Endodermal cell (in vitro differentiated cells): ENCODE measurements at regions not wholly inside any gene's neighbourhood (a gene's known extent, or its start where the extent isn't known, plus 50 kb on each side); places are given as distances from the start of the nearest gene placed in this dataset.

Experiments
- DNase-seq: peaks from one replicate; pipeline ENCODE4 v3.0.0-alpha.2; 2017
- H3K27ac ChIP-seq: 2 replicates; pipeline ENCODE4 v1.5.1; 2013; ENCODE audit warnings: mild to moderate bottlenecking, low read depth, low read length, moderate library complexity
- H3K27me3 ChIP-seq: 2 replicates; pipeline ENCODE4 v1.6.1; 2013; ENCODE audit warnings: mild to moderate bottlenecking, low read length, moderate library complexity; ENCODE audit not compliant: insufficient read depth, control insufficient read depth, poor library complexity, severe bottlenecking
- H3K36me3 ChIP-seq: 2 replicates; pipeline ENCODE4 v1.7.0; 2013; ENCODE audit warnings: mild to moderate bottlenecking, low read length, moderate library complexity; ENCODE audit not compliant: control insufficient read depth, insufficient read depth
- H3K4me1 ChIP-seq: one replicate; pipeline ENCODE4 v1.7.0; 2013; ENCODE audit warnings: low read length; ENCODE audit not compliant: control insufficient read depth, insufficient read depth
- H3K4me3 ChIP-seq: 2 replicates; pipeline ENCODE4 v1.5.1; 2013; ENCODE audit warnings: mild to moderate bottlenecking, low read length, moderate library complexity
- H3K9ac ChIP-seq: 2 replicates; pipeline ENCODE4 v1.6.1; 2013; ENCODE audit warnings: mild to moderate bottlenecking, low read length, moderate library complexity; ENCODE audit not compliant: poor library complexity, severe bottlenecking; ENCODE audit errors: extremely low read depth
- H3K9me3 ChIP-seq: 2 replicates; pipeline ENCODE4 v1.6.1; 2013; ENCODE audit warnings: mild to moderate bottlenecking, low read length, moderate library complexity; ENCODE audit not compliant: control insufficient read depth
- H3K27ac Mint-ChIP-seq: 2 replicates; pipeline ENCODE4 v1.8.0; 2020; ENCODE audit warnings: mixed read lengths
- H3K27me3 Mint-ChIP-seq: 2 replicates; pipeline ENCODE4 v1.8.0; 2021; ENCODE audit warnings: mild to moderate bottlenecking, mixed read lengths; ENCODE audit not compliant: insufficient read depth
- H3K36me3 Mint-ChIP-seq: 2 replicates; pipeline ENCODE4 v1.8.0; 2020; ENCODE audit warnings: low read depth, mixed read lengths
- H3K4me1 Mint-ChIP-seq: 2 replicates; pipeline ENCODE4 v1.8.0; 2020; ENCODE audit warnings: mixed read lengths
- H3K4me3 Mint-ChIP-seq: 2 replicates; pipeline ENCODE4 v1.8.0; 2020; ENCODE audit warnings: mild to moderate bottlenecking, moderate library complexity, mixed read lengths
- H3K9me3 Mint-ChIP-seq: 2 replicates; pipeline ENCODE4 v1.8.0; 2020; ENCODE audit warnings: mild to moderate bottlenecking, mixed read lengths
- WGBS, 2 experiments: methylation state at CpG; one replicate each; pipeline versions ENCODE4 v1.1.5 to v1.1.7; 2013; ENCODE audit warnings: missing lambda C conversion rate in 2 of 2, mixed read lengths in 1 of 2; ENCODE audit not compliant: insufficient coverage in 1 of 2, insufficient read length in 1 of 2; 5-methylcytosine and 5-hydroxymethylcytosine counted together
- TF ChIP-seq, protein P1 (sequence below): fragments of 200-600 bp; sonication (generic); conservative IDR thresholded peaks from 2 replicates; pipeline ENCODE4 v1.5.0; 2021; ENCODE audit warnings: antibody characterized with exemption, mild to moderate bottlenecking

DNA sequence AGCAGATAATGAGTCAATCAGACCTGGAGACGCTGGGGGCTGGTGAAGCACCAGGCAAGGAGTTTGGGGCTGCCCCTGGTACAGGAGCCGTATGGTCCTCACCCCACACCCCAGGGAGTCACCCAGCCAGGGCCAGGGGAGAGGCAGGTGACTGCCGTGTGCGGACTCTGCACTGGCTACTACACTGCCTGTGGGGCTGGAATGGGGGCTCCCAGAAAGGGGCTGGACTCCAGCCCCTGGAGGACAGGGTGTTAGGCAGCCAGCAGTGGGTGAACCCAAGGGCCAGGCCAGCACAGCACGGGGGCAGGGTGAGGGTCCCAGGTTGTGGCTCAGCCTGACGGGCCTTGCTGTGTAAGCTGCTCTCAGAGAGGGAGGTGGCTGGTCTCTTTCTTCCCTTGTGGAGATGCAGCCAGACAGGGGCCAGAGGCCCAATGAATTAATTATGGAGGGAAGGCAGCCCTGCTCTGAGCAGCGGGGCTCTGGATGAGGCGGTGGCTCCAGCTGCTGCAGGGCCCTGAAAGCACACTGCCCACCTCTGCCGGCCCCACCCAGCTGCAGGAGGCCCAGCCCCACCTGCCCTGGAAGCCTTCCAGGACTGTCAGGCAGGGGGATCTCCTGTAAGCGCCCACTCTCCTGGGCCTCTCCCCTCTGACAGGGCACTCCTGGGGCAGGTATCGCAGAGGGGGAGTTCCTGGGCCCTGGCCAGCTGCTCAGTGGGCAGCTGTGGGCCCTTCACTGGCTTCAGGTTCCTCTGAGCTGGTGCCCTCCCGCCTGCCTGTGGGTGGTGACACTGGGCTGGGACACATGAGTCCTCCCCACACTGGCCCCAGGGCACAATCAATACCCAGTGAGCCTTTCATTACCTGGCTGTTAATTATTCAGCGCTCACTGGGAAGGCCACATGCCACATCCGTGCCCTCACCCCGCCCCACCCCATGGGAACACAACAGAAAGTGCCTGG lies 142.5 kb upstream of the C14orf180 start:
- Mint-ChIP-seq H3K9me3 (no peaks in the 10 kb centered on the region), H3K4me1 (no peaks in the 10 kb centered on the region), H3K36me3 (no peaks in the 10 kb centered on the region), H3K4me3 (no peak overlapping the region), H3K27ac (no peak overlapping the region), H3K27me3 (peaks cover 2% of the 10 kb centered on the region)
- Histone ChIP-seq H3K4me3 (no peak overlapping the region), H3K27ac (peak overlapping the region; percentile 36), H3K36me3 (no peaks in the 10 kb centered on the region), H3K9ac (no peak overlapping the region), H3K4me1 (no peaks in the 10 kb centered on the region), H3K9me3 (no peaks in the 10 kb centered on the region), H3K27me3 (no peaks in the 10 kb centered on the region)
- WGBS, 2 experiments, result 84 to 89% methylated on average over 6 to 15 of the region's 15 CpGs
- TF ChIP-seq, protein P1, sequence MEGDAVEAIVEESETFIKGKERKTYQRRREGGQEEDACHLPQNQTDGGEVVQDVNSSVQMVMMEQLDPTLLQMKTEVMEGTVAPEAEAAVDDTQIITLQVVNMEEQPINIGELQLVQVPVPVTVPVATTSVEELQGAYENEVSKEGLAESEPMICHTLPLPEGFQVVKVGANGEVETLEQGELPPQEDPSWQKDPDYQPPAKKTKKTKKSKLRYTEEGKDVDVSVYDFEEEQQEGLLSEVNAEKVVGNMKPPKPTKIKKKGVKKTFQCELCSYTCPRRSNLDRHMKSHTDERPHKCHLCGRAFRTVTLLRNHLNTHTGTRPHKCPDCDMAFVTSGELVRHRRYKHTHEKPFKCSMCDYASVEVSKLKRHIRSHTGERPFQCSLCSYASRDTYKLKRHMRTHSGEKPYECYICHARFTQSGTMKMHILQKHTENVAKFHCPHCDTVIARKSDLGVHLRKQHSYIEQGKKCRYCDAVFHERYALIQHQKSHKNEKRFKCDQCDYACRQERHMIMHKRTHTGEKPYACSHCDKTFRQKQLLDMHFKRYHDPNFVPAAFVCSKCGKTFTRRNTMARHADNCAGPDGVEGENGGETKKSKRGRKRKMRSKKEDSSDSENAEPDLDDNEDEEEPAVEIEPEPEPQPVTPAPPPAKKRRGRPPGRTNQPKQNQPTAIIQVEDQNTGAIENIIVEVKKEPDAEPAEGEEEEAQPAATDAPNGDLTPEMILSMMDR, result no peak
- peak; percentile 59 for DNase-seq

DNA sequence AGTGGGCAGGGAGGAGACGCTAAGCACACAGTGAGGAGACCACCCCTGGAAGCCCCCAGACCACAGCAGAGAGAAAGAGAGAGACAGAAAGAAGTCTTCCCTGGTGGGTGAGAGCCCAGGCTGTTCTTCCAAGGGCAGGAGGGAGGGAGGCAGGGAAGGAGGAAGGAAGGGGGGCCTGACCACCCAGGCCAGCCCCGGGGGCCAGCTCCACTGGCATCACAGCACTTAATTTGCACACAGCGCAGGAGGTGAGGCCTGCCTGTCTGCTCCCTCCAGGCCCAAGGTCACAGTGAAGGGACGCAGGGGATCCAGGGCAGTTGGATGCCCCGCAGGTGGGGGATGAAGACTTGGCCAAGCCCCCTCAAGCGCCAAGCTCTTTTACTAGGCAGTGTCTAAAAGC lies 141.9 kb upstream of the C14orf180 start:
- Mint-ChIP-seq H3K9me3 (no peaks in the 10 kb centered on the region), H3K27me3 (peaks cover 2% of the 10 kb centered on the region), H3K4me1 (no peaks in the 10 kb centered on the region), H3K36me3 (no peaks in the 10 kb centered on the region), H3K4me3 (no peak overlapping the region), H3K27ac (no peak overlapping the region)
- TF ChIP-seq, protein P1, result no peak
- Histone ChIP-seq H3K36me3 (no peaks in the 10 kb centered on the region), H3K4me1 (no peaks in the 10 kb centered on the region), H3K4me3 (no peak overlapping the region), H3K9me3 (no peaks in the 10 kb centered on the region), H3K9ac (no peak overlapping the region), H3K27ac (no peak overlapping the region), H3K27me3 (no peaks in the 10 kb centered on the region)
- WGBS, 2 experiments, result 87 to 100% methylated on average over 1 to 6 of the region's 6 CpGs
- peak; percentile 37 for DNase-seq

DNA sequence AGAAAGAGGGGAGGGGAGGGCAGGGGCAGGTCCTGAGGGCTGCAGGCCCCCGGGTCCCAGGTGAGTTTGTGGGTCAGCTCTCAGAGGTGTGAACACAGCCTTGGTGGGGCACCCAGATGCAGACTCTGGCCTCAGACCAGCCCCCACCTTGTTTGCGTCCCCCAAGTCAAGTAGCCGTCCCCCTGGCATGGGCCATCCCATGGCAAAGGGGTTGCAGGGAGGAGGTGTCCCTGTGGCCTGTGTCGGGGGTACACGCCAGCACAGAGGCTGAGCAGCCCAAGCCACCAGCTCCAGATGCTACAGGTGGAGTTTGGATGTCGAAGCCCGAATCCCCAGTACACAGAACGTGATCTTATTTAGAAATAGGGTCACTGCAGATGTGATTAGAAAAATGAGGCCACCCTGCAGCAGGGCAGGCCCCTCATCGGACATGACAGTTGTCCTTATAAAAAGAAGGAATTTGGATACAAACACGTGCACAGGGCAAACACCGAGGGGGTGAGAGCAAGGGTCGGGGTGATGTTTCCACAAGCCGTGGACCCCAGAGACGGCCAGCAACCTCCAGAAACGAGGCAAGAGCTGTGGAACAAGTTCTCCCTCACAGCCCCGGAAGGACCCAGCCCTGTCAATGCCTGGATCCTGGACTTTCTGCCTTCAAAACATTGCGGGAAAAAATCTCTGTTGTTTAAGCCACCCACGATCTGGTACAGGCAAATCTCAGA lies 141.2 kb upstream of the C14orf180 start:
- no peaks in the 10 kb centered on the region for H3K9me3 ChIP-seq
- TF ChIP-seq, protein P1, result no peak

More for the DNA sequence above, 141.2 kb upstream of the C14orf180 start:
- Histone ChIP-seq H3K27me3 (no peaks in the 10 kb centered on the region), H3K4me1 (no peaks in the 10 kb centered on the region), H3K36me3 (no peaks in the 10 kb centered on the region), H3K4me3 (no peak overlapping the region), H3K9ac (no peak overlapping the region), H3K27ac (no peak overlapping the region)
- H3K4me3 Mint-ChIP-seq, result no peak overlapping the region
- H3K27ac Mint-ChIP-seq, result no peak overlapping the region
- 90 to 91% methylated on average over 14 to 18 of the region's 18 CpGs for WGBS, 2 experiments
- H3K4me1 Mint-ChIP-seq, result peaks cover under 1% of the 10 kb centered on the region
- peak; percentile 25 for DNase-seq
- peaks cover 2% of the 10 kb centered on the region for H3K27me3 Mint-ChIP-seq
- H3K9me3 Mint-ChIP-seq, result no peaks in the 10 kb centered on the region
- H3K36me3 Mint-ChIP-seq, result no peaks in the 10 kb centered on the region
